H9 (cell line): ENCODE measurements at regions not wholly inside any gene's neighbourhood (a gene's known extent, or its start where the extent isn't known, plus 50 kb on each side); places are given as distances from the start of the nearest gene placed in this dataset.

ENCODE experiments used
- DNase-seq: peaks from one replicate; pipeline ENCODE4 v3.0.0-alpha.2; 2017
- H2AFZ ChIP-seq: one replicate; pipeline ENCODE4 v1.6.1; 2013; ENCODE audit warnings: mild to moderate bottlenecking, low read length, control low read depth, moderate library complexity
- H2AK5ac ChIP-seq: 2 replicates; pipeline ENCODE4 v1.6.1; 2013; ENCODE audit warnings: low read length, control low read depth, mixed read lengths; ENCODE audit not compliant: insufficient read length
- H2BK120ac ChIP-seq: one replicate; pipeline ENCODE4 v1.6.1; 2013; ENCODE audit warnings: low read depth, mild to moderate bottlenecking, low read length, control low read depth, inconsistent platforms; ENCODE audit not compliant: poor library complexity, severe bottlenecking
- H2BK12ac ChIP-seq: 2 replicates; pipeline ENCODE4 v1.6.1; 2013; ENCODE audit warnings: low read length, control low read depth, mixed read lengths, low read depth; ENCODE audit not compliant: insufficient read length
- H2BK15ac ChIP-seq: 2 replicates; pipeline ENCODE4 v1.6.1; 2013; ENCODE audit warnings: low read depth, low read length, control low read depth
- H2BK20ac ChIP-seq: one replicate; pipeline ENCODE4 v1.6.1; 2013; ENCODE audit warnings: low read depth, mild to moderate bottlenecking, low read length, control low read depth, inconsistent platforms; ENCODE audit not compliant: poor library complexity, severe bottlenecking
- H2BK5ac ChIP-seq: 2 replicates; pipeline ENCODE4 v1.6.1; 2013; ENCODE audit warnings: low read length, control low read depth, mixed read lengths; ENCODE audit not compliant: insufficient read length
- H3K14ac ChIP-seq: 2 replicates; pipeline ENCODE4 v1.6.1; 2013; ENCODE audit warnings: low read length, control low read depth; ENCODE audit not compliant: insufficient read depth
- H3K18ac ChIP-seq: 2 replicates; pipeline ENCODE4 v1.6.1; 2013; ENCODE audit warnings: low read depth, mild to moderate bottlenecking, mixed read lengths, low read length, control low read depth; ENCODE audit not compliant: insufficient read length
- H3K23ac ChIP-seq: 2 replicates; pipeline ENCODE4 v1.6.1; 2013; ENCODE audit warnings: low read length, control low read depth, mixed read lengths, low read depth; ENCODE audit not compliant: insufficient read length
- H3K23me2 ChIP-seq: 2 replicates; pipeline ENCODE4 v1.6.1; 2013; ENCODE audit warnings: low read depth, mild to moderate bottlenecking, mixed read lengths, low read length, control low read depth; ENCODE audit not compliant: insufficient read length, poor library complexity, severe bottlenecking
- H3K27ac ChIP-seq: 2 replicates; pipeline ENCODE4 v1.5.1; 2013; ENCODE audit warnings: low read length, control low read depth, mixed read lengths, low read depth; ENCODE audit not compliant: insufficient read length
- H3K27me3 ChIP-seq: 2 replicates; pipeline ENCODE4 v1.6.1; 2013; ENCODE audit warnings: low read length, control low read depth, inconsistent platforms; ENCODE audit not compliant: insufficient read depth
- H3K4ac ChIP-seq: 2 replicates; pipeline ENCODE4 v1.6.1; 2013; ENCODE audit warnings: low read depth, mild to moderate bottlenecking, control low read depth, inconsistent platforms, low read length, moderate library complexity
- H3K4me1 ChIP-seq: 2 replicates; pipeline ENCODE4 v1.6.1; 2013; ENCODE audit warnings: low read length, control low read depth, inconsistent platforms; ENCODE audit not compliant: insufficient read depth
- H3K4me2 ChIP-seq: 2 replicates; pipeline ENCODE4 v1.6.1; 2013; ENCODE audit warnings: low read length, control low read depth, mixed read lengths; ENCODE audit not compliant: insufficient read length, insufficient read depth
- H3K56ac ChIP-seq: 2 replicates; pipeline ENCODE4 v1.6.1; 2013; ENCODE audit warnings: low read depth, mild to moderate bottlenecking, mixed read lengths, low read length, control low read depth; ENCODE audit not compliant: insufficient read length
- H3K79me1 ChIP-seq: 2 replicates; pipeline ENCODE4 v1.6.1; 2013; ENCODE audit warnings: low read depth, mild to moderate bottlenecking, moderate library complexity, low read length, control low read depth, inconsistent platforms; ENCODE audit not compliant: insufficient read depth, poor library complexity, severe bottlenecking
- H3K79me2 ChIP-seq: 2 replicates; pipeline ENCODE4 v1.6.1; 2013; ENCODE audit warnings: low read length, control low read depth, inconsistent platforms; ENCODE audit not compliant: insufficient read depth
- H3K9ac ChIP-seq: 2 replicates; pipeline ENCODE4 v1.6.1; 2013; ENCODE audit warnings: low read length, control low read depth, mixed read lengths; ENCODE audit not compliant: insufficient read length; ENCODE audit errors: extremely low read depth
- H3K9me3 ChIP-seq: one replicate; pipeline ENCODE4 v1.6.1; 2013; ENCODE audit warnings: low read depth, low read length, inconsistent platforms; ENCODE audit not compliant: control insufficient read depth
- H3T11ph ChIP-seq: one replicate; pipeline ENCODE4 v1.6.1; 2013; ENCODE audit warnings: mild to moderate bottlenecking, low read length, control low read depth, inconsistent platforms
- H4K20me1 ChIP-seq: one replicate; pipeline ENCODE4 v1.6.1; 2013; ENCODE audit not compliant: control insufficient read depth, insufficient read length, insufficient read depth
- H4K5ac ChIP-seq: 2 replicates; pipeline ENCODE4 v1.6.1; 2013; ENCODE audit warnings: low read depth, mild to moderate bottlenecking, mixed read lengths, low read length, control low read depth; ENCODE audit not compliant: insufficient read length
- H4K8ac ChIP-seq: replicated peaks from 2 replicates; pipeline ENCODE4 v1.6.1; 2013; ENCODE audit warnings: low read length, control low read depth, mixed read lengths, low read depth; ENCODE audit not compliant: insufficient read length
- H4K91ac ChIP-seq: 2 replicates; pipeline ENCODE4 v1.6.1; 2013; ENCODE audit warnings: low read depth, mild to moderate bottlenecking, moderate library complexity, mixed read lengths, low read length, control low read depth; ENCODE audit not compliant: insufficient read length
- H3K27ac Mint-ChIP-seq, 3 experiments: 2 replicates in 2 of 3; 3 replicates in 1 of 3; pipeline ENCODE4 v1.8.0; 2020 to 2021; ENCODE audit warnings: mixed read lengths in 3 of 3, mild to moderate bottlenecking in 1 of 3, moderate library complexity in 1 of 3
- H3K27me3 Mint-ChIP-seq: 2 replicates; pipeline ENCODE4 v1.8.0; 2021; ENCODE audit warnings: low read depth, mild to moderate bottlenecking, moderate library complexity, mixed read lengths
- H3K36me3 Mint-ChIP-seq, 3 experiments: 2 replicates in 2 of 3; 3 replicates in 1 of 3; pipeline ENCODE4 v1.8.0; 2020 to 2021; ENCODE audit warnings: low read depth in 3 of 3, mixed read lengths in 3 of 3; ENCODE audit not compliant: insufficient read depth in 1 of 3
- H3K4me1 Mint-ChIP-seq, 2 experiments: 2 replicates each; pipeline ENCODE4 v1.8.0; 2020; ENCODE audit warnings: mixed read lengths in 2 of 2
- H3K4me3 Mint-ChIP-seq, 2 experiments: 2 replicates in 1 of 2; 3 replicates in 1 of 2; pipeline ENCODE4 v1.8.0; 2020 to 2021; ENCODE audit warnings: mild to moderate bottlenecking in 2 of 2, mixed read lengths in 2 of 2, moderate library complexity in 1 of 2
- H3K9me3 Mint-ChIP-seq, 2 experiments: 2 replicates in 1 of 2; 3 replicates in 1 of 2; pipeline ENCODE4 v1.8.0; 2020; ENCODE audit warnings: mild to moderate bottlenecking in 2 of 2, mixed read lengths in 2 of 2, moderate library complexity in 1 of 2
- WGBS: extraction: QIAGEN DNeasy Blood & Tissue Kit; methylation state at CpG from one replicate; pipeline ENCODE4 v1.1.7; 2013; ENCODE audit warnings: missing lambda C conversion rate, low lambda C conversion rate, mixed read lengths; ENCODE audit not compliant: insufficient read length; ENCODE audit errors: extremely low coverage; 5-methylcytosine and 5-hydroxymethylcytosine counted together
- TF ChIP-seq, protein P1 (sequence below): fragments of 200-600 bp; sonication (generic); conservative IDR thresholded peaks from 3 replicates; pipeline ENCODE4 v1.8.0; 2021; ENCODE audit warnings: antibody characterized with exemption, mild to moderate bottlenecking

- H2BK15ac ChIP-seq, result no peak overlapping the region
- no peaks in the 10 kb centered on the region for H4K20me1 ChIP-seq
- no peaks in the 10 kb centered on the region for H3K9me3 Mint-ChIP-seq
- H3K4me2 ChIP-seq, result no peak overlapping the region
- H3K27me3 ChIP-seq, result no peaks in the 10 kb centered on the region
- H3K27ac Mint-ChIP-seq, result no peak overlapping the region
- H2AFZ ChIP-seq, result no peak overlapping the region
- no peak overlapping the region; a peak in 1 of 5 replicates for H3K4me3 Mint-ChIP-seq
- H4K91ac ChIP-seq, result no peak overlapping the region
- no peak overlapping the region for H3K56ac ChIP-seq
- no peak overlapping the region for H2AK5ac ChIP-seq
- H3K4me1 ChIP-seq, result no peaks in the 10 kb centered on the region
- H3K23ac ChIP-seq, result no peak overlapping the region
- no peak overlapping the region for H3K18ac ChIP-seq
- H3K79me2 ChIP-seq, result no peaks in the 10 kb centered on the region
- no peak overlapping the region for H3K4ac ChIP-seq
- no peak overlapping the region for H3T11ph ChIP-seq
- H3K36me3 Mint-ChIP-seq, result no peaks in the 10 kb centered on the region
- no peak for DNase-seq
- no peaks in the 10 kb centered on the region for H3K79me1 ChIP-seq
- no peak overlapping the region for H2BK5ac ChIP-seq
- H3K14ac ChIP-seq, result no peak overlapping the region
- H3K9me3 ChIP-seq, result no peaks in the 10 kb centered on the region
- H2BK12ac ChIP-seq, result no peak overlapping the region
- WGBS, result no CpG with 5 or more reads among the region's 5 CpGs
- H4K8ac ChIP-seq, result no peak overlapping the region
- TF ChIP-seq, protein P1, sequence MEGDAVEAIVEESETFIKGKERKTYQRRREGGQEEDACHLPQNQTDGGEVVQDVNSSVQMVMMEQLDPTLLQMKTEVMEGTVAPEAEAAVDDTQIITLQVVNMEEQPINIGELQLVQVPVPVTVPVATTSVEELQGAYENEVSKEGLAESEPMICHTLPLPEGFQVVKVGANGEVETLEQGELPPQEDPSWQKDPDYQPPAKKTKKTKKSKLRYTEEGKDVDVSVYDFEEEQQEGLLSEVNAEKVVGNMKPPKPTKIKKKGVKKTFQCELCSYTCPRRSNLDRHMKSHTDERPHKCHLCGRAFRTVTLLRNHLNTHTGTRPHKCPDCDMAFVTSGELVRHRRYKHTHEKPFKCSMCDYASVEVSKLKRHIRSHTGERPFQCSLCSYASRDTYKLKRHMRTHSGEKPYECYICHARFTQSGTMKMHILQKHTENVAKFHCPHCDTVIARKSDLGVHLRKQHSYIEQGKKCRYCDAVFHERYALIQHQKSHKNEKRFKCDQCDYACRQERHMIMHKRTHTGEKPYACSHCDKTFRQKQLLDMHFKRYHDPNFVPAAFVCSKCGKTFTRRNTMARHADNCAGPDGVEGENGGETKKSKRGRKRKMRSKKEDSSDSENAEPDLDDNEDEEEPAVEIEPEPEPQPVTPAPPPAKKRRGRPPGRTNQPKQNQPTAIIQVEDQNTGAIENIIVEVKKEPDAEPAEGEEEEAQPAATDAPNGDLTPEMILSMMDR, result no peak
- H3K27me3 Mint-ChIP-seq, result peaks cover 10% of the 10 kb centered on the region; the same call in 1 of the 2 replicates
- no peak overlapping the region for H3K9ac ChIP-seq
- H2BK20ac ChIP-seq, result no peak overlapping the region
- H3K4me1 Mint-ChIP-seq, result peaks cover 0 to 2% of the 10 kb centered on the region in 2 experiments; a peak in 1 of 4 replicates
- H4K5ac ChIP-seq, result no peak overlapping the region
- H3K23me2 ChIP-seq, result no peaks in the 10 kb centered on the region
- H3K27ac ChIP-seq, result no peak overlapping the region
- H2BK120ac ChIP-seq, result no peak overlapping the region
These were observed 97.1 kb downstream of the TEX51 start for GRCh38 chr2:126995621-126996377.
